ENCODE measurements at regions not wholly inside any gene's neighbourhood (a gene's known extent, or its start where the extent isn't known, plus 50 kb on each side); places are given as distances from the start of the nearest gene placed in this dataset.

- DNase-seq = no peak
These were observed 537.7 kb downstream of the MCTP2 start for GRCh38 chr15:94769089-94769488.

- no peak for DNase-seq
These were observed 538.8 kb downstream of the MCTP2 start for GRCh38 chr15:94770199-94770598.

- no peak for DNase-seq
These were observed 545.7 kb downstream of the MCTP2 start for GRCh38 chr15:94777037-94777436.

GRCh38 chr15:94778840-94779239 lies 547.5 kb downstream of the MCTP2 start:
- no peak for DNase-seq

GRCh38 chr15:94780166-94780565 lies 548.8 kb downstream of the MCTP2 start:
- DNase-seq = no peak

GRCh38 chr15:94785091-94785490 lies 553.7 kb downstream of the MCTP2 start:
- DNase-seq = no peak

- DNase-seq = no peak
These were observed 559.6 kb downstream of the MCTP2 start for GRCh38 chr15:94791008-94791407.

GRCh38 chr15:94791510-94791909 lies 560.1 kb downstream of the MCTP2 start:
- no peak for DNase-seq

- DNase-seq = no peak
These were observed 560.8 kb downstream of the MCTP2 start for GRCh38 chr15:94792196-94792595.

- no peak for DNase-seq
These were observed 561.8 kb downstream of the MCTP2 start for GRCh38 chr15:94793207-94793606.

GRCh38 chr15:94793641-94794040 lies 562.3 kb downstream of the MCTP2 start:
- DNase-seq = no peak

GRCh38 chr15:94804613-94805012 lies 573.3 kb downstream of the MCTP2 start:
- DNase-seq = no peak

GRCh38 chr15:94815110-94815731 lies 583.9 kb downstream of the MCTP2 start:
- no peak for DNase-seq

GRCh38 chr15:94815914-94816313 lies 584.6 kb downstream of the MCTP2 start:
- DNase-seq = no peak

GRCh38 chr15:94829887-94830884 lies 598.8 kb downstream of the MCTP2 start:
- no peak for DNase-seq

GRCh38 chr15:94834000-94834399 lies 602.6 kb downstream of the MCTP2 start:
- no peak for DNase-seq

- no peak for DNase-seq
These were observed 603.1 kb downstream of the MCTP2 start for GRCh38 chr15:94834494-94834893.

- no peak for DNase-seq
These were observed 606.9 kb downstream of the MCTP2 start for GRCh38 chr15:94838281-94838680.

GRCh38 chr15:94840794-94841783 lies 609.7 kb downstream of the MCTP2 start:
- no peak for DNase-seq

GRCh38 chr15:94843060-94843459 lies 611.7 kb downstream of the MCTP2 start:
- no peak for DNase-seq

- DNase-seq = no peak
These were observed 612.8 kb downstream of the MCTP2 start for GRCh38 chr15:94844198-94844537.

GRCh38 chr15:94844538-94845389 lies 613.4 kb downstream of the MCTP2 start:
- peak; percentile 4 to 11 for DNase-seq
